ENCODE measurements at regions not wholly inside any gene's neighbourhood (a gene's known extent, or its start where the extent isn't known, plus 50 kb on each side); places are given as distances from the start of the nearest gene placed in this dataset.

GRCh38 chr5:83817591-83817990 is 96.9 kb upstream of the HAPLN1 start:
- TF ChIP-seq POLR2AphosphoS5 (IDR thresholded peaks at IDR 0.05; ENCODE audit: borderline replicate concordance, low read depth, low read length): no peak
- TF ChIP-seq EZH2 (IDR thresholded peaks at IDR 0.05): no peak
